ENCODE measurements at regions not wholly inside any gene's neighbourhood (a gene's known extent, or its start where the extent isn't known, plus 50 kb on each side); places are given as distances from the start of the nearest gene placed in this dataset.
"Not testable (repeated sequence)": the region's sequence is repeated elsewhere in the genome, so short reads cannot be mapped to it uniquely, and the experiment has no call there.

DNA sequence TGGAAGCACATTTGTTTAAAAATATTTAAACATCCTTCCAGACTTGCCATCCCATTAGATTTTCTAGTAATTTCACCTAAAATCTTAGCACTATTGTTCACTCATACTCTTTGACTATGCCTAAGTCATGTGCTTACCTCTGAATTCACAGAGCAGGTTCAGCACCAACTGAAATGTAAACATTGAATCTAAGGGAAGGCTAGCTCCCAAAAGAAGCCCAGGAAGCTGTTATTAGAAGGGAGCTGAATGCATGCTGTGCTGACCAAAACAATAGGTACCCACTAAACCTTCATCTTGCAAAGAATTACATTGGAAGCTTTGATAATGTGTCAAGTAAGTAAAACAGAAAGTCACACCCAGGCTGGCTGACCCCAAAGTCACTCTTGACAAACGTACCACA is 571.3 kb downstream of the GABRG2 start:
- no peak for DNase-seq

DNA sequence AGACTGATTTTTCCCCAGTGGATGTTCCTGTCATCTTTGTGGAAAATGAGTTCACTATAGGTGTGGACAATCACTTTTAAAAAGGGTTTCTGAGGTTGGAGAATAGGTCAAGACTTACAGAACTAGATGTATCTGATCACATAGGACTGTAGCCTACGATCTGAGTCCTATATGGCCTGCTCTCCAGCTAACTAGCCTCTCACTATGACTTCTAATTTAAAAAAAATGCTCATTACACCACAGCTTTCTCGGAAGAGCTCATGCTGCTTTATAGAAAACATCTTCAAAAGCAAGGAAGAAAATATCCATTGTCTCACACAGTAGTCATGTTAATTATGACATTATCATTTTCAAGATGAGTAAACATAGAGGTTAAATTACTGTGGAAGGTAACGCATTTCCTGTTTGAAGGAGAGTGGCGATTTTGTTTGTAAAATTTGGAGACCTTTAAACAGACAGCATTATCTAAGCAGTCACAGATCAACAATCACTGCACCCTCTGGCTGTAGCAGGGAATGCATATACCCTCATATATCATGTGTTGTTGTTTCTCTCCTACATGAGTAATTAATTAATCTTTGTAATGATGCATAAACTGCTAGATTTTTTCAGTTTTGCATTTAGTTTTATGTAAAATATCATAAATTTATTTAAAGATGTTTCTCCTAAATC is 573.7 kb downstream of the GABRG2 start:
- no peak for DNase-seq

DNA sequence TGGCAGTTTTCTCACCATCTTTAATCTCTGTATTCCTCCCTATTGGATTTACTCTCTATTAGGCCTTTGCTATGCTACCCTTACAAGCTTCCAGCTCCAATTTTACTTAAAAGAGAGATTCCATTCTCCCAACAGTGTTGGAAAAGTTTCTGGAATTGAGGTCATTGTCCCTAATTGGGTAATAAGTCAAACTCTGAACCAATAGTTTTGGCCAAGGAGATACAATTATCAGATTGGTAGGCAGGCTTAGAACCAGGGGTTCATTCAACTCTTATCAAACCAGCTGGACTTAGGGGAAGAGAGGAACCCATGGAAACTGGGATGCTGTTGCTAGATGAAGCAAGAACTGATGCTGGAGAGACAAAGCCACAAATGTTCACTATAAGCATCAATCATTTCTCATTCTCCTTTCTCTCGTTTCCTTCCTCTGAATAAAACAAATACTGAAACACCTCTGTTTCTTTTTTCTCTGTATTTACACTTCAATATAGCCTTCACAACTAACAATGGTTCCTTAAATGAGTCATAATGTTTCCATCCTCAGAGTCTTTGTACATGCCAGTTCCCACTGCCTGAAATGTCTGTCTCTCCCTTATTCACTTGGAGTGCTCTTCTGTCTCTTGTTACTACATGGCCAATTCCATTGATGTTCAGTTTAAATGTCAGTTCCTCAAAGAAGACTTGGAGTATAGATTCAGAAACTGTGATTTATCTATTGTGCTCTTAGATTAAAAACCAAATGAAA is 587.3 kb downstream of the GABRG2 start:
- no peak for DNase-seq

DNA sequence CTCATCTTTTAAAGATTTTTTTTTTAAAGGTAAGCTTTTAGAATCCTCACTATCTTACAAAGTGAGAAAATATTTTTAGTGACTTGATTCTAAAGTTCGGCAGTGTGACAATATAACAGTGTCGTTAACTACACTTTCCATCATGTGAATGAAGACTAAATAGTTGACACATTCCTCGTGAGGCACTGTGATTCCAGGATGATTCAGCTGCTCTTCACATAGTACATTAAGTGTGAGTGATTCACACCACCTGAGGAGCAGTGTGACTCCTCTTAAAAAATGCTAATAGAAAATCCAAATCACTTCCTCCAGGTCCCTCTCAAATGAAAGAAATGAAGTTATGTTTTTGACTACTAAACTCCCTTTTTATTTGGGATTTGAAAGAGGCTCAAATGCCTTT is 589.5 kb downstream of the GABRG2 start:
- DNase-seq: no peak

DNA sequence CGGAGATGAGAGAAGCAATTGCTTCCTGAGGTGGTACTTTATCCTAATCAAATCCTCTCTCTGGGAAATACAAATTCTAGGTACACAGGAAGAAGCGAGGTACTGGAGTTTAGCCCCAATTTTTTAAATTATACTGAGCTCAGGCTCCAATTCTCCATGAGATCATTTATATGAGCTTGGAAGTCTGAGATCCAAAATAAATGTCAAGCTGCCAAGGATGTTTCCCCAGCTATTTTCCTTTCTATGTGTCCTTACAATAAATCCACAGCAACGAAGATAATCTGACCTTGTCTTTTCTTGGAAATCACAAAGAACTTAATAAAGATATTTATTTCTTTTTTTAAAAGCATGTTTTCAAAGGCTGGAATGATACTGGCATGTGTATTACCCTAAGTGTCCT is 597.3 kb downstream of the GABRG2 start:
- DNase-seq: no peak

DNA sequence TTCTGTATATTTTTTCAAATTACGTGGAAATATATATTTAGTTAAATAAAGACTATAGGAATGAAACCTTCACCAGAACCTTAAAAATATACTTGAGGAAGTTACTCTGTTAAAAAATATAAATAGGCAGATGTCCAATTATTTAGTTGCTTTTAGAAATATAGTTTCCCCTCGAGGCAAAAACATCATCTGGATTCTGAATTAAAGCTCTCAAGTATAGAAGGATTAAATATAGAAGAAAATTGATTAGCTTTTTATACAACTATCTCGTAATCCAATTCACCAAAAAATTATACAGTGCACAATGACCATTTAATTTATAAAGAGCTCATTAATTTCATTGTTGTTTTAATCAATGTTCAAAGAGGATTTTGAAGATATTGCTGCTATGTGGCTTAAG is 601.4 kb downstream of the GABRG2 start:
- DNase-seq: no peak

DNA sequence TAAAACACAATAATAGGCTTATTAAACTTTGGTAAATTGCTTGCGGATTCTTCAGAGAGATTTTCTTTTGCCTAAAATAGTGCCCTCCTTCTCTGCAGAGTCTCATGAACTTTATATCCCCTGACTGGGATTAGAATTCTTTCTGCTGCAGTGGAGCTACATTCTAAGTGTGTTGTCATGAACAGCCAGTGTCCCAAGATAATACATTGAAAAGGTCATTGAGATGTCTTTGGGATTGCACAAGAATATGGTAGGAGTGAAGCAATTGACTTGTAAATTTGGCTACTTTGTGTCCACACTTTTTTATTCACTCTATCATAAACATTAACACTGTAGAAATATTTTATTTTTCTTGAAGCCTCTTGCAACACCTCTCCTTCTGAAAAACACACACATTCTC is 604.5 kb downstream of the GABRG2 start:
- no peak for DNase-seq

DNA sequence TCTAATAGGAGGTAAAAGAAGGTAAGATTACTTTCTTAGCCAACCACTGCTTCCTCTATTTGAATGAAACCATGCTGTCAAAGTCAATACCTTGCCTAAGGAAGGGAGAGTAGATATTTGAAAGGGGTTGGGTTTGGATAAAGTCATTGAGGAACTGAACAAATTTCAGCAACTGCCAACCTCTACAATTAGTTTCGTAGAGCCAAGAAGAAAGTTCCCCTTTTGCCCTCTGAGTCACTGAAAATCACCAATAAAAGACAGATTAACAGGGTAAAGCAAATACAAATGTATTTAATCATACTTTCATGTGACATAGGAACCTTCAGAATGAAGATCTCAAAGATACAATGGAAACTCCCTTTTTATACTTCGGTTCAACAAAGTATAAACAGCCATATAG is 615.7 kb downstream of the GABRG2 start:
- DNase-seq: no peak

DNA sequence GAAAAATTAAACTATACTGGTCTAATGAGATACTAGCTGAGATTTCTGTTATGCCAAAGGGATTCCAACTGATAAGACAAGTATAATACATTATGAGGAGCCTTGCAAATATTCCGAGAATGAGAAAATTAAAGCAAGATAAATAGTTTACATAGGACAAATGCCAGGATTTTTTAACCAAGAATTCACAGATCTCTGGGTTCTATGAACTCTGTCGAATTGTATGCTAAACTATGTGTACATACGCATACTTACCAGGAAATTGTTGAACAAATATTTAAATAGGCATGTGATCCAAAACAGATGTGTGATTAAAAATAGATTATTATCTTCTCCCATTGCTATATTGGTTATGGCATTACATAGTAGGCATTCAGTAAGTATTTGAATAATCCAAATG is 616.6 kb downstream of the GABRG2 start:
- no peak for DNase-seq

DNA sequence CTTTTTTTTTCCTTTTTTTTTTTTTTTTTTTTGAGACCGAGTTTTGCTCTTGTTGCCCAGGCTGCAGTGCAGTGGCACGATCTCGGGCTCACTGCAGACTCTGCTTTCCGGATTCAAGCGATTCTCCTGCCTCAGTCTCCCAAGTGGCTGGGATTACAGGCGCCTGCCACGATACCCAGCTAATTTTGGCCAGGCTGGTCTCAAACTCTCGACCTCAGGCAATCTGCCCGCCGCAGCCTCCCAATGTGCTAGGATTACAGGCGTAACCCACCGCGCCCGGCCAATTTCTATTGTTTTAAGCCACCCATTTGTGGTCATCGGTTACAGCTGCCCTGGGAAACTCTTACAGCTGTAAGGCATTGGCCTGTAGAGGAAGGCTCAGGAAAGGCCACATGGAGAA is 617.7 kb downstream of the GABRG2 start:
- DNase-seq: no peak

DNA sequence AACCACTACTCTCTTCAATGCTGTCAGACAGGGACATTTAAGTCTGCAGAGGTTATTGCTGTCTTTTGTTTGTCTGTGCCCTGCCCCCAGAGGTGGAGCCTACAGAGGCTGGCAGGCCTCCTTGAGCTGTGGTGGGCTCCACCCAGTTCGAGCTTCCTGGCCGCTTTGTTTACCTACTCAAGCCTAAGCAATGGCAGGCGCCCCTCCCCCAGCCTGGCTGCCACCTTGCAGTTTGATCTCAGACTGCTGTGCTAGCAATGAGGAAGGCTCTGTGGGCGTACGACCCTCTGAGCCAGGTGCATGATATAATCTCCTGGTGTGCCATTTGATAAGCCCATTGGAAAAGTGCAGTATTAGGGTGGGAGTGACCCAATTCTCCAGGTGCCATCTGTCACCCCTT is 628.7 kb downstream of the GABRG2 start:
- not testable (repeated sequence) for DNase-seq

DNA sequence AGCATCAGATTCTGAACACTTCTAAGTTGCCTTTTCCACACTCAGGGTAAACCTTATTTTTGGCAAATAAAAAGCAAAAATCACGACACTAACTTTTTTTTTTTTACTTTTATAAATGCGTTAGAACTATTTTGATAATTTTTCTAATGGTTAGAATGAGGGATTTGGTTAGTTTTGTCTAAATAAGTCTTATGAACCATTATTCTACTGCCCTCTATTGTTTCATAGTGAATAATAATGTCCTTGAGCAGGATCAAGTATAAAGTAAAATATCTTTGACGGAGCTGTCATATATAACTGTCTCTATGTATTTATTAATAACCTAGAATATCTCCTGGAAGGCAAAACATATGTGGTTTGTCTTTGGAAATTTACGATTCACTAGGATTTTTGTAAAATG is 631.8 kb downstream of the GABRG2 start:
- no peak for DNase-seq

DNA sequence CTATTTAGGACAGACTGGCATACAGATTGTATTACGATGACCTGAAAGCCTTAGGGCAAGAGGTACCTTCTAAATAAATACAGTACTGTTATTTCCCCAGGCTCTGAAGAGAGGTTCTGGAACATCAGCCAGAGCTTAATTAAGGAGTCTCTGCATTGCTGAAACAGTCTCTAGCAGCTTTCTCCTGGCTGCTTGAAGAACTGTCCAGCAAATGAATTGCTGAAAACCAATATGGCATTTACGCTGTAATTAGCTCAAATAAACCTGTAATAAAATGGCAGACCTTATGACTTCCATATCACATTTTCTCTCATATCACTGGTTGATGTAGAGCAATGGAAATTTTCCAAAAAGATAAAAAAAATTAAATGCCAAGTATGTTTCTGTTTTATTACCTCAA is 636.3 kb downstream of the GABRG2 start:
- no peak for DNase-seq

DNA sequence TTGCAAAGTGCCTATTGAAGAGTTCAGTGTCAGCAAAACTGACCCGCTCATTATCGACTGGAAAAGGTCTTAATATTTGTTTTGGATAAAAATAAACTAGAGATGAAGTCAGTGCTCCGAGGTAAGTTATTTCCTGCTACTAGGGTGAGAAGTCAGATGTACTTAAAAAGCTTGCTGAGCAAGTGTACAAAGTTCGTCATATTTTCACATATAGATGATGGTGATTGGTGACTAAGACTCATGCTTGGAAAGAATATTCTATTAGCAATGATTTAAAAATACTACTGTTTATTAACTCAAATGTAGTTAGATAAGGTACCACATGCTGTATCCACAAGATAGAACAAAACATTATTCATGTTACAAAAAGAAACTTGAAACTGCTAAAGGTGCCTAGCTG is 643.7 kb downstream of the GABRG2 start:
- no peak for DNase-seq

DNA sequence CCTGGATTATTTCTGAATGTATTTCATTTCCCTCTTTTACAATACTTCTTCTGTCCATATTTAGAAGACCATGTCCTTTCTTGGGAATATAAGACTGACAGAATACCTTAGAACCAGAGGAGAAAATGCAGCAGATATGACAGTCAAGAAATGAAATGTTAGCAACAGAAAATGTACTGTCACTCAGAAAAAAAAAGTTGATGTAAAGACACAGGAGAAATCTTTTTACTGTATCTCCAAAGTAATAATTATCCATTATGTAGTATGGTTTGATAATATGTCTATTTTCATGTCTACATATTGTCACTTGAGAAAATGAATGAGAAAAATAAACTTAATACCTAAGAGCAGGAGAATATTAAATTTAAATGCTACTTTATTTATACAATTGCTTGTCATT is 652.1 kb downstream of the GABRG2 start:
- DNase-seq: no peak

DNA sequence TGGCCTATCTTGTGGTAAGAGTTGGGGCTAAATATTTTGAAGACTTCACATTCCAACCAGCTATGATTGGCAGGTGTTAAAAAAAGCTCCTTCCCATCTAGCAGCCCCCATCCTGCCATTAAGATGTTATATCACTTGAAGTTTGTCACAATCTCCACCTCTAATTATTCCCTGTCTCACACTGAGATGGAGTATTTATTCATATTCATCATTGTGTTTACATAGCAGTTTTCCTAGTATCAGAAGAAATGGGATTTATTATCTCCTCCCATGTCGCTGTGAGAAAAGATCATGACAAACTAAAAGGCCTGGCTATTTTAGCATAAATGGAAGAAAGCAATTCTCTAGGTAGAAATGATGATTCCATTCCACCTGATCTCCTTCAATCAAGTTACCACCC is 653.6 kb downstream of the GABRG2 start:
- DNase-seq: no peak

DNA sequence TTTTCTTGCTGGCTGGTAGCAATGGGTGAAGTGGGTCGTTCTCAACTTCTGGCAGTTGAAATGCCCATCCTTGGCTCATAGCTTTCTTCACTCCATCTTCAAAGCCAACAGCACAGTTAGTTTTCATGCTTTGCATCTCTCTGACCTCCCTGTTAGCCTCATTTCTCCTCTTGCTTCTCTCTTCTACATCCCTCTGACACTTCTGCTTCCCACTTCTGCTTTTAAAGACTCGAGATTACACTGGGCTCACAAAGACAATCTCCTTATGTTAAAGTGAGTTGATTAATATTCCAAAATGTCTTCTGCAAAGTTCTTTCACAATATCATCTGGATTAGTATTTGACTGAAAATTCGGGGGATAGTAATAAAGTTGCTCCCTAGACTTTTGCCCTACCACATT is 684.8 kb upstream of the CCNG1 start:
- DNase-seq: no peak

DNA sequence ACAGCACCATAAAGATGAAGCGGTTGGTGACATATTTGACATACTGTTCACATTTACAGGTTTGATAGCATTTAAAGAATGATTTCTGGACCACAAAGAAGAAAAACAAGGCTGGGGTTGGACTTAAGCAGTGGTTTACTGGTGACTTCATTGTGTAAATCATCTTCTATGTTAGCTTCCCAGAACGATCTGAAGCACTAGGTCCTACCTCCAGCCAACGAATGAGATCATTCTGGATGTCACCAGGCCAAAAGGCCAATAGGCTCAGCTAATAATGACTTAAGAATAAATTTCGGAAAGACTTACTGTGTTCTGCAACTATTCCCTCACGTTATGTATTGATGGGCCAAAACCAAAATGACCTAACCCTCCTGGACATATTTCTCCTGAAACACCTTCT is 675.3 kb upstream of the CCNG1 start:
- no peak for DNase-seq

DNA sequence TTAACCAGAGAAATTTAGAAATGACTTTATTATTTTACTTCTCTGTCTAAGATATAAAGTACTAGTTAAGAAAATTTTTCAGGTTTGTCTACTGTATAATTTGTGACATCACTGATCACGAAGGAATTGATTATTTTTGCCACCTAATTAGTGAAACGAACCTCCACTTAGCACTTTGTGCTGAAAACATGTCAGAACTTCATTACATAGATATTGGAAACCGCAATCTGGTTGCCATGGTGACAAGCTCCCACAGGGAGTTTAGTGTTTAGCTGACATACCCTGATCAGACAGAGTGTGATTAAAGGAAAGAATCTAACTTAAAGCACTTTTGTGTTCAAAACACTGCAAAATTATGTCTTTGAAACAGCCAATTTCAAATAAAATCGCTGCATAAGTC is 668.4 kb upstream of the CCNG1 start:
- no peak for DNase-seq

DNA sequence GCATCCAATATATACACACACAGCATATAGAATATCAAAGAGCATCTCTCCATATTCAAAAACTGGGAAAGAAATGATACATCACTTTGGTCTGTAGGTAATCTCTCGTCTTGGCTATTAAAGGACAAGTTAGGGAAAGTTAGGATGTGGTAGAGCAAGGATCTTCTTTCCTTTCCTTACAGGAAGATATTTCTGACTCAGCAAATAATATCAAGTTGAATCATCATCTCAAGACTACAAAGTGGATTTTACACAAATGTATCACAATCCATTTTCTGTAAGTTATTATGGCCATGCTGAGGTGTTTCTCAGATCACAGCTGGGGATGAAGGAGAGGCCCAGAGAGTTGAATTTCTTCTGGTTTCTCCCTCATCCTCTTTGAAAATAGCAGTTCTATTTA is 651.7 kb upstream of the CCNG1 start:
- DNase-seq: no peak

DNA sequence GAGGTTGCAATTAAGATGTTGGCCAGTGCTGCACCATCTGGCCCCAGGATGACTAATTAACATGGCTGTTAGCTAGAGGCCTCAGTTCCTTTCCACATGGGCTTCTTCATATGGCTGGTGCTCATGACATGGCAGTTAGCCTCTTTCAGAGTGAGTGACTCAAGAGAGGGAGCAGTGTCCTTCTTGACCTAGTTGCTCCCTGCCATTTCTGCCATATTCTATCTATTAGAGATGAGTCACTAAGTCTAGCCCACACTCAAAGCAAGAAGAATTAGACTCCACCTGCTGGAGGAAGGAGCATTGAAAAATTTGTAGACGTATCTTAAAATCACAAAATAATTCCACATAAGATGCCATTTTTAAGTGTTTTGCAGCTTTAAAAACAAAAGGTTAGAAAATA is 651.2 kb upstream of the CCNG1 start:
- DNase-seq: no peak

DNA sequence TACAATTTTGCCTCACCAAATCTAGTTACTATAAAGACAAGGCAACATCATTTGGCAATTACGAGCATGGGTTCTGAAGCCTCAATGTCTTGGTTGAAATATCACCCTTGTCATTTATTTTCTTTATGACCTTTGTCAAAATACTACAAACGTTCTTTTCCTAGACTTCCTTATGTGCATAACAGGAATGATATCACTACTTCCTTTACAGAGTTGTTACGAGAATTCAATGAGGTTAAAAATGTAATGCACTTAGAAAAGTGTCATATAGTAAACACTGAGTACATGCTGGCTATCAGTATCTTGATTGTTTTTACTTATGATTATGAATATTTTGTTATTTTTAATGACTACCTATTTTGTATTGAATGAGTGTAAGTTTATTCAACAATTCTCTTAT is 640.9 kb upstream of the CCNG1 start:
- DNase-seq: no peak

DNA sequence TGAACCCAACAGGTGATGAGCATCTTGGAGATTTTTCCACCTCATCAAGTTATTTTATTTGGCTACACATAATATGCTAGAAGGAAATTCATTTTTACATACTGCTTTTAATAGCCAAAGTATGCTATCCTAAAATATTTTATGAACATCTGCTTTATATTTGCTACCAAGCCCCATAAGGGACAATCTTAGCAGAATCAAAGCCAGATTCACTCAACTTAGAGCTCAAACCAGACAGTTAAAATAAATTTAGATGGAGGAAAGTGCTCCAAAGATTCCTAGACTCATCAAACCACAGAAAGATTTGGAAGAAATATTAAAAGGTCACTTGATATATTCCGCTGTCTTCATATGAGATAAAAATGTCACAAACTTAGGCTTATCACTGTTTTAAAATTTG is 637.1 kb upstream of the CCNG1 start:
- no peak for DNase-seq

DNA sequence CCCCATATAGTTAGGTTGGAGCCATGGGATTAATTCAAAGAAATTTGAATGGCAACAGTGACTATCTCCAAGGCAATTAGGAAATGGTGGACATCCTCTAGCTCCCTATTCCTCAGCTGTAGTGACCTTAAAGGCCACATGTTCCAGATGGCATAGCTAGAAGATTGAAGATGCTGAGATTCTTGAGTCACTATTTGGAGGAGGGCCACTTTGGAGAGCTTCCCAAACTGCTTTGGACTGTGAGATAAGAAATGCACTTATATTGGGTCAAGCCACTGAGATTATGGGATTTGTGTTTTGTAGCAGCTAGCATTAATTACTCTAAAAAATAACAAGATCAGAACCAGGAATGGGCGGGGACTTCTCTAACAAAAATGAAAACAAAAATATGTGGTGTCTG is 636.2 kb upstream of the CCNG1 start:
- no peak for DNase-seq

DNA sequence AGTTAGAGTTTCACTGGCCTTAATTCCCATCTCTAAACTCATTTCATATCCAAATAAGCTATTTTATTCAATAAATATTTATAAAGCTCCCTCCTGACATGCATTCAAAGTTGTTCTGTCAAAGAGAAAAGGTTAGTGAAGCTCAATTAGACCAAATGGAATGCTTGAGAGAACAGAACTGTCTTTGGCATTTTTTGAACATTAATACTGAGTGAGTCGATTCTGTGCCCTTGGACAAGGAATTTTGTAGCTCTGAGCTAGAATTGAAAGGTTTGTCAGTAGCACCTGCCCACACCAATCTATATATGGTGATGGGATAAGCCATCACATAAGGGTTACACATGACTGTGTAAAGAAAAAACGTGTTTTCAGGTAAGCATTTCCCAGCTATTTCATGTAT is 631.2 kb upstream of the CCNG1 start:
- no peak for DNase-seq
